ENCODE measurements at regions not wholly inside any gene's neighbourhood (a gene's known extent, or its start where the extent isn't known, plus 50 kb on each side); places are given as distances from the start of the nearest gene placed in this dataset.

GRCh38 chr12:108037960-108038359 is 91.1 kb upstream of the WSCD2 start:
- DNase-seq (ENCODE audit: low spot score) = no peak

GRCh38 chr12:108039794-108040193 is 89.3 kb upstream of the WSCD2 start:
- DNase-seq (ENCODE audit: low spot score) = no peak

GRCh38 chr12:108040947-108041346 is 88.1 kb upstream of the WSCD2 start:
- DNase-seq (ENCODE audit: low spot score) = no peak

GRCh38 chr12:108043286-108043685 is 85.8 kb upstream of the WSCD2 start:
- no peak for DNase-seq (ENCODE audit: low spot score)

GRCh38 chr12:108043750-108044533 is 85.1 kb upstream of the WSCD2 start:
- DNase-seq (ENCODE audit: low spot score) = no peak

- no peak for DNase-seq (ENCODE audit: low spot score)
These were observed 83.0 kb upstream of the WSCD2 start for GRCh38 chr12:108046135-108046534.

- DNase-seq (ENCODE audit: low spot score) = no peak
These were observed 82.4 kb upstream of the WSCD2 start for GRCh38 chr12:108046650-108047049.

- DNase-seq (ENCODE audit: low spot score) = no peak
These were observed 82.0 kb upstream of the WSCD2 start for GRCh38 chr12:108047071-108047550.

GRCh38 chr12:108048686-108049085 is 80.4 kb upstream of the WSCD2 start:
- no peak for DNase-seq (ENCODE audit: low spot score)

GRCh38 chr12:108050696-108051095 is 78.4 kb upstream of the WSCD2 start:
- DNase-seq (ENCODE audit: low spot score) = no peak

- no peak for DNase-seq (ENCODE audit: low spot score)
These were observed 76.8 kb upstream of the WSCD2 start for GRCh38 chr12:108052260-108052659.

GRCh38 chr12:108053512-108053911 is 75.6 kb upstream of the WSCD2 start:
- DNase-seq (ENCODE audit: low spot score) = no peak

- DNase-seq (ENCODE audit: low spot score) = no peak
These were observed 74.6 kb upstream of the WSCD2 start for GRCh38 chr12:108054496-108054895.

GRCh38 chr12:108055141-108055540 is 73.9 kb upstream of the WSCD2 start:
- no peak for DNase-seq (ENCODE audit: low spot score)

- no peak for DNase-seq (ENCODE audit: low spot score)
These were observed 69.0 kb upstream of the WSCD2 start for GRCh38 chr12:108060067-108060466.

GRCh38 chr12:108060903-108061302 is 68.2 kb upstream of the WSCD2 start:
- no peak for DNase-seq (ENCODE audit: low spot score)

- DNase-seq (ENCODE audit: low spot score) = peak; percentile 7
These were observed 65.9 kb upstream of the WSCD2 start for GRCh38 chr12:108063192-108063591.

GRCh38 chr12:108065069-108065468 is 64.0 kb upstream of the WSCD2 start:
- no peak for DNase-seq (ENCODE audit: low spot score)

GRCh38 chr12:108066583-108067577 is 62.2 kb upstream of the WSCD2 start:
- peak; percentile 33 for DNase-seq (ENCODE audit: low spot score)

GRCh38 chr12:108069651-108070165 is 59.4 kb upstream of the WSCD2 start:
- DNase-seq (ENCODE audit: low spot score) = no peak

- no peak for DNase-seq (ENCODE audit: low spot score)
These were observed 53.5 kb upstream of the WSCD2 start for GRCh38 chr12:108075561-108075960.

GRCh38 chr12:108076556-108076955 is 52.5 kb upstream of the WSCD2 start:
- DNase-seq (ENCODE audit: low spot score) = no peak

- DNase-seq (ENCODE audit: low spot score) = no peak
These were observed 50.7 kb upstream of the WSCD2 start for GRCh38 chr12:108078428-108078827.

Data from RKO (cell line).